Astrocyte (in vitro differentiated cells and primary cell): ENCODE measurements at regions not wholly inside any gene's neighbourhood (a gene's known extent, or its start where the extent isn't known, plus 50 kb on each side); places are given as distances from the start of the nearest gene placed in this dataset.

Experiments
- DNase-seq: peaks from one replicate; pipeline ENCODE4 v3.0.0-alpha.2; 2010; ENCODE audit warnings: low read depth
- FAIRE-seq: peaks from 2 replicates; lab custom pipeline; 2011; peaks lifted over from hg19 to GRCh38; lab: Jason Lieb, UNC
- H2AFZ ChIP-seq: 2 replicates; pipeline ENCODE4 v1.6.0; 2012; ENCODE audit warnings: low read depth, low read length, inconsistent platforms
- H3K27ac ChIP-seq: 2 replicates; pipeline ENCODE4 v1.5.1; 2011; ENCODE audit warnings: low read depth, low read length, inconsistent platforms
- H3K27me3 ChIP-seq: 2 replicates; pipeline ENCODE4 v1.6.0; 2011; ENCODE audit warnings: low read length, inconsistent platforms; ENCODE audit not compliant: insufficient read depth
- H3K36me3 ChIP-seq: 2 replicates; pipeline ENCODE4 v1.5.1; 2011; ENCODE audit warnings: low read length, inconsistent platforms; ENCODE audit not compliant: insufficient read depth
- H3K4me1 ChIP-seq: 2 replicates; pipeline ENCODE4 v1.5.1; 2011; ENCODE audit warnings: low read length, inconsistent platforms; ENCODE audit not compliant: insufficient read depth
- H3K4me2 ChIP-seq: 2 replicates; pipeline ENCODE4 v1.6.0; 2012; ENCODE audit warnings: low read length, inconsistent platforms
- H3K4me3 ChIP-seq: 2 replicates; pipeline ENCODE4 v1.5.1; 2011; ENCODE audit warnings: low read depth, mild to moderate bottlenecking, low read length, inconsistent platforms; ENCODE audit not compliant: insufficient read depth
- H3K79me2 ChIP-seq: 2 replicates; pipeline ENCODE4 v1.6.0; 2012; ENCODE audit warnings: mild to moderate bottlenecking, low read length, inconsistent platforms; ENCODE audit not compliant: insufficient read depth
- H3K9ac ChIP-seq: 2 replicates; pipeline ENCODE4 v1.6.0; 2012; ENCODE audit warnings: mild to moderate bottlenecking, low read length, inconsistent platforms
- H3K9me3 ChIP-seq: 2 replicates; pipeline ENCODE4 v1.5.1; 2012; ENCODE audit warnings: low read depth, mild to moderate bottlenecking, low read length, inconsistent platforms; ENCODE audit not compliant: insufficient read depth
- H4K20me1 ChIP-seq: 2 replicates; pipeline ENCODE4 v1.6.0; 2012; ENCODE audit warnings: low read length, inconsistent platforms; ENCODE audit not compliant: insufficient read depth
- H3K27ac Mint-ChIP-seq: one replicate; pipeline ENCODE4 v1.8.0; 2021; ENCODE audit warnings: mild to moderate bottlenecking, mixed read lengths; ENCODE audit not compliant: unreplicated experiment
- H3K27me3 Mint-ChIP-seq: one replicate; pipeline ENCODE4 v1.8.0; 2021; ENCODE audit warnings: low read depth, mixed read lengths; ENCODE audit not compliant: unreplicated experiment
- H3K36me3 Mint-ChIP-seq: one replicate; pipeline ENCODE4 v1.8.0; 2021; ENCODE audit warnings: low read depth, mixed read lengths; ENCODE audit not compliant: unreplicated experiment
- H3K4me1 Mint-ChIP-seq: one replicate; pipeline ENCODE4 v1.8.0; 2021; ENCODE audit warnings: low read depth, mixed read lengths; ENCODE audit not compliant: unreplicated experiment
- H3K4me3 Mint-ChIP-seq: one replicate; pipeline ENCODE4 v1.8.0; 2021; ENCODE audit warnings: mild to moderate bottlenecking, moderate library complexity, mixed read lengths; ENCODE audit not compliant: unreplicated experiment
- H3K9me3 Mint-ChIP-seq: one replicate; pipeline ENCODE4 v1.8.0; 2021; ENCODE audit warnings: mild to moderate bottlenecking, mixed read lengths; ENCODE audit not compliant: unreplicated experiment
- CTCF ChIP-seq: IDR thresholded peaks from 2 replicates; pipeline ENCODE4 v1.5.1; 2011; ENCODE audit warnings: low read depth, mild to moderate bottlenecking, inconsistent platforms, low read length, moderate library complexity; ENCODE audit not compliant: insufficient read depth
- EZH2 ChIP-seq: IDR thresholded peaks from 2 replicates; pipeline ENCODE4 v1.6.1; 2012; ENCODE audit warnings: mild to moderate bottlenecking, low read length, inconsistent platforms; ENCODE audit not compliant: insufficient read depth

GRCh38 chr5:175163586-175164275, 280.3 kb downstream of the DRD1 start:
- H3K27me3 ChIP-seq = peaks cover 3% of the 10 kb centered on the region
- no peak overlapping the region for H3K4me2 ChIP-seq
- Mint-ChIP-seq H3K4me1 (no peaks in the 10 kb centered on the region), H3K9me3 (no peaks in the 10 kb centered on the region), H3K27ac (no peak overlapping the region), H3K27me3 (peaks cover 51% of the 10 kb centered on the region), H3K4me3 (no peak overlapping the region), H3K36me3 (no peaks in the 10 kb centered on the region)
- FAIRE-seq (no peak), DNase-seq (no peak)
- H3K4me3 ChIP-seq = no peak overlapping the region
- H3K79me2 ChIP-seq = no peaks in the 10 kb centered on the region
- no peaks in the 10 kb centered on the region for H4K20me1 ChIP-seq
- H3K36me3 ChIP-seq = no peaks in the 10 kb centered on the region
- H3K9ac ChIP-seq = no peak overlapping the region
- no peaks in the 10 kb centered on the region for H3K4me1 ChIP-seq
- no peaks in the 10 kb centered on the region for H3K9me3 ChIP-seq
- H3K27ac ChIP-seq = no peak overlapping the region
- H2AFZ ChIP-seq = no peak overlapping the region
- no peak for TF ChIP-seq CTCF
- no peak for TF ChIP-seq EZH2

DNA sequence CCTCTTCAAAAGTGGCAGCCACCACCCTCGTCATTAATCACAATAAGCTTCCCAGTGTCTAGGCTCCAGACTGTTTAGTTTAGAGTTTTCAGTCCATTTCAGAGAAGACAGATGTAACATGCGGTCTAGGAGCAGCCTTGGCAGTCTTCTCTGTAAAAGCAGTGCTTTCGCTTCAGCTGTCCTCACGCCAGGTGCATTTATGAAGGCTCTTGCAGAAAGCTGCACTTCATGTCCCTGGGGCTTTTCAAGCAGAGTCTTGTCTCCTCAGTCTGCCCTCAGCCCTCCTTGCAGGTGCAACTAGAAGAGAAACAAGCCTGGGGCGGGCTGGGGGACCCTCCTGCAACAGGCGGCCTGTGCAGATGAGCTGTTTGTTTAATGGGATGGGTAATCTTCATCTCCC, 281.9 kb downstream of the DRD1 start:
- FAIRE-seq (no peak), DNase-seq (no peak)
- H3K27me3 ChIP-seq = peaks cover 3% of the 10 kb centered on the region
- TF ChIP-seq CTCF = no peak
- TF ChIP-seq EZH2 = no peak
- no peaks in the 10 kb centered on the region for H3K4me1 ChIP-seq
- H4K20me1 ChIP-seq = no peaks in the 10 kb centered on the region
- Mint-ChIP-seq H3K27me3 (peaks cover 53% of the 10 kb centered on the region), H3K9me3 (peaks cover under 1% of the 10 kb centered on the region), H3K36me3 (no peaks in the 10 kb centered on the region), H3K27ac (no peak overlapping the region), H3K4me1 (no peaks in the 10 kb centered on the region), H3K4me3 (no peak overlapping the region)
- no peak overlapping the region for H2AFZ ChIP-seq
- H3K9me3 ChIP-seq = no peaks in the 10 kb centered on the region
- no peak overlapping the region for H3K4me3 ChIP-seq
- no peak overlapping the region for H3K27ac ChIP-seq
- no peaks in the 10 kb centered on the region for H3K36me3 ChIP-seq
- no peak overlapping the region for H3K9ac ChIP-seq
- H3K79me2 ChIP-seq = no peaks in the 10 kb centered on the region
- no peak overlapping the region for H3K4me2 ChIP-seq

DNA sequence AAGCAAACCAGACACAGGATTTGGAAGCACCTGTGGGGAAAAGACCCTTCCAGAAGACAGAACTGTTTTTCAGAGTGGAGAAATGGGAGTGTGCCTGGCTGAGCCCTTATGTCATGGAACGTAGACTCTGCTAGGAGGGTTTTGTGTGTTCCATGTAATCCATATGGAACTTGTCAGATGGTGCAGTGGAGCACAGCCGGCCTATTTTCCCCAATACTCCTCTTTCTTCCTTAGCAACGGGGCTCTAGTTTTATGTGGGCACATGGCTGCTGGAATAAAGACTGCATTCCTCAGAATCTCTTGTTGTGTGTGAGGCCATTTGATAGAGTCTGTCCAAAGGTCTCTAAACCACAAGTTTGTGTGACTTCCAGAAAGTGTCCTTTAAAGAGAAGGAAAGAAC, 284.0 kb downstream of the DRD1 start:
- Histone ChIP-seq H3K36me3 (no peaks in the 10 kb centered on the region), H3K4me1 (no peaks in the 10 kb centered on the region), H3K27me3 (peaks cover 3% of the 10 kb centered on the region), H3K9ac (no peak overlapping the region), H3K9me3 (no peaks in the 10 kb centered on the region), H3K4me2 (no peak overlapping the region), H4K20me1 (no peaks in the 10 kb centered on the region), H3K4me3 (no peak overlapping the region), H2AFZ (no peak overlapping the region), H3K79me2 (no peaks in the 10 kb centered on the region), H3K27ac (no peak overlapping the region)
- Mint-ChIP-seq H3K36me3 (no peaks in the 10 kb centered on the region), H3K4me1 (no peaks in the 10 kb centered on the region), H3K4me3 (no peak overlapping the region), H3K9me3 (peaks cover 6% of the 10 kb centered on the region), H3K27ac (no peak overlapping the region), H3K27me3 (peaks cover 53% of the 10 kb centered on the region)
- no peak for TF ChIP-seq CTCF
- no peak for DNase-seq
- no peak for FAIRE-seq
